SK-N-SH (cell line): ENCODE measurements at regions not wholly inside any gene's neighbourhood (a gene's known extent, or its start where the extent isn't known, plus 50 kb on each side); places are given as distances from the start of the nearest gene placed in this dataset.

Source experiments
- CTCF ChIP-seq: fragments of 200-600 bp; sonication (generic); IDR thresholded peaks from 2 replicates; pipeline ENCODE4 v1.6.1; 2017; ENCODE audit warnings: antibody characterized with exemption, mild to moderate bottlenecking, moderate library complexity
- EP300 ChIP-seq, 2 experiments: IDR thresholded peaks; 2 replicates each; pipeline versions ENCODE4 v1.4.0 to v1.6.1; 2012; ENCODE audit warnings: borderline replicate concordance in 1 of 2, low read depth in 1 of 2, low read length in 1 of 2
- EZH2phosphoT487 ChIP-seq: fragments of 200-600 bp; sonication (generic); IDR thresholded peaks from 2 replicates; pipeline ENCODE4 v1.6.1; 2017; ENCODE audit warnings: low read depth, mixed run types, mild to moderate bottlenecking, antibody characterized with exemption, moderate library complexity, borderline replicate concordance
- FOSL2 ChIP-seq: IDR thresholded peaks from 2 replicates; pipeline ENCODE4 v1.4.0; 2012; ENCODE audit warnings: low read depth, mild to moderate bottlenecking, moderate library complexity, borderline replicate concordance
- JUND ChIP-seq: IDR thresholded peaks from 2 replicates; pipeline ENCODE4 v1.4.0; 2012
- MXI1 ChIP-seq: IDR thresholded peaks from 2 replicates; pipeline ENCODE4 v1.6.1; 2012; ENCODE audit warnings: mild to moderate bottlenecking, low read depth, low read length, improper control_type of control experiment
- NRF1 ChIP-seq: IDR thresholded peaks from 2 replicates; pipeline ENCODE4 v1.6.1; 2012; ENCODE audit warnings: low read depth, mild to moderate bottlenecking, low read length
- POLR2AphosphoS5 ChIP-seq: IDR thresholded peaks from 2 replicates; pipeline ENCODE4 v1.6.1; 2012; ENCODE audit warnings: low read depth, low read length
- RAD21 ChIP-seq: IDR thresholded peaks from 2 replicates; pipeline ENCODE4 v1.6.1; 2012; ENCODE audit warnings: mild to moderate bottlenecking, low read length
- RFX5 ChIP-seq: IDR thresholded peaks from 2 replicates; pipeline ENCODE4 v1.6.1; 2012; ENCODE audit warnings: mild to moderate bottlenecking, improper control_type of control experiment, low read length
- TAF1 ChIP-seq: IDR thresholded peaks from 2 replicates; pipeline ENCODE4 v1.6.1; 2012; ENCODE audit warnings: low read depth, mild to moderate bottlenecking, low read length, moderate library complexity, borderline replicate concordance
- USF2 ChIP-seq: fragments of 150-350 bp; IDR thresholded peaks from 2 replicates; pipeline ENCODE4 v1.6.1; 2017; ENCODE audit warnings: antibody characterized with exemption, low read length, low read depth, borderline replicate concordance

- TF ChIP-seq JUND = peak; percentile 99
- no peak for TF ChIP-seq NRF1
- no peak for TF ChIP-seq TAF1
- no peak for TF ChIP-seq CTCF
- TF ChIP-seq POLR2AphosphoS5 = peak; percentile 83; the same call in 1 of the 2 replicates
- TF ChIP-seq FOSL2 = peak; percentile 99
- TF ChIP-seq USF2 = no peak
- TF ChIP-seq RAD21 = no peak
- no peak for TF ChIP-seq EZH2phosphoT487
- TF ChIP-seq RFX5 = no peak
- TF ChIP-seq MXI1 = no peak
- TF ChIP-seq EP300 (IDR thresholded peaks at IDR 0.05; ENCODE audit: borderline replicate concordance in 1 of 2, low read depth in 1 of 2, low read length in 1 of 2) = peak; percentile 76 to 99
These were observed 359.2 kb downstream of the GJA1 start for GRCh38 chr6:121794630-121795029.
